ENCODE measurements at regions not wholly inside any gene's neighbourhood (a gene's known extent, or its start where the extent isn't known, plus 50 kb on each side); places are given as distances from the start of the nearest gene placed in this dataset.

GRCh38 chr14:98181241-98181640 lies 1090.8 kb downstream of the BCL11B start:
- no peaks in the 10 kb centered on the region for H3K4me1 ChIP-seq (ENCODE audit: control insufficient read depth, insufficient read depth, low read length)
- ChIA-PET CTCF (no interaction called here), POLR2A (no interaction called here)
- no peaks in the 10 kb centered on the region for H3K9me3 ChIP-seq (ENCODE audit: control insufficient read depth, insufficient read depth, low read depth, low read length)
- no peaks in the 10 kb centered on the region for H3K36me3 ChIP-seq (ENCODE audit: control insufficient read depth in 2 of 2, insufficient read depth in 1 of 2, low read length in 2 of 2)
- no peak overlapping the region for H3K27ac ChIP-seq (ENCODE audit: extremely low read depth, low read depth, low read length)
- H3K4me3 ChIP-seq (ENCODE audit: low read depth, low read length): no peak overlapping the region
- TF ChIP-seq ZNF549 (tag by site-specific recombination; IDR thresholded peaks at IDR 0.05) (no peak), ZNF394 (tag by site-specific recombination; IDR thresholded peaks at IDR 0.05; ENCODE audit: borderline replicate concordance) (no peak), ZNF24 (tag by site-specific recombination; IDR thresholded peaks at IDR 0.05) (no peak), ZNF555 (tag by site-specific recombination; conservative IDR thresholded peaks at IDR 0.05) (no peak), ZNF610 (tag by site-specific recombination; IDR thresholded peaks at IDR 0.05; ENCODE audit: borderline replicate concordance) (no peak), ZNF449 (tag by site-specific recombination; IDR thresholded peaks at IDR 0.05) (no peak)

DNA sequence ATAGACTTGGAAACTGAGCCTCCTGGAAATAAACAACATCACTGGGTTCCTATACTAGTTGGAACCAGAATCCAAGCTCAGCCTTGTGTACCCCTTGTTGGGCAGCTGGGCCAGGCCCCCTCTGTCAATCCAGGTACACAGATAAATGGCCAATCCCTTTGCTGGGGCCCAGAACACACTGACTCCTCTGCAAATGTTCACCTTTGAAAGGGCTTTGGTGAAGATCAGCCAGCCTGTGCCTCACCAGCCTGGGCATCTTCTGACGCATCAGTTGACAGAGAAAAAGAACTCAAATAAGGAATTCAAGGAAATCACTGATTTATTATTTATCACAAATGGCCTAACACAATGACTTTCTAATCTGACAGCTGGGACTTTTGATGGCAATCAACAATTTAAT lies 1090.2 kb downstream of the BCL11B start:
- Histone ChIP-seq H3K36me3 (ENCODE audit: control insufficient read depth in 2 of 2, insufficient read depth in 1 of 2, low read length in 2 of 2) (no peaks in the 10 kb centered on the region), H3K27ac (ENCODE audit: extremely low read depth, low read depth, low read length) (no peak overlapping the region), H3K9me3 (ENCODE audit: control insufficient read depth, insufficient read depth, low read depth, low read length) (no peaks in the 10 kb centered on the region), H3K4me3 (ENCODE audit: low read depth, low read length) (no peak overlapping the region), H3K4me1 (ENCODE audit: control insufficient read depth, insufficient read depth, low read length) (no peaks in the 10 kb centered on the region)
- POLR2A ChIA-PET: no interaction called here
- TF ChIP-seq, protein P1, sequence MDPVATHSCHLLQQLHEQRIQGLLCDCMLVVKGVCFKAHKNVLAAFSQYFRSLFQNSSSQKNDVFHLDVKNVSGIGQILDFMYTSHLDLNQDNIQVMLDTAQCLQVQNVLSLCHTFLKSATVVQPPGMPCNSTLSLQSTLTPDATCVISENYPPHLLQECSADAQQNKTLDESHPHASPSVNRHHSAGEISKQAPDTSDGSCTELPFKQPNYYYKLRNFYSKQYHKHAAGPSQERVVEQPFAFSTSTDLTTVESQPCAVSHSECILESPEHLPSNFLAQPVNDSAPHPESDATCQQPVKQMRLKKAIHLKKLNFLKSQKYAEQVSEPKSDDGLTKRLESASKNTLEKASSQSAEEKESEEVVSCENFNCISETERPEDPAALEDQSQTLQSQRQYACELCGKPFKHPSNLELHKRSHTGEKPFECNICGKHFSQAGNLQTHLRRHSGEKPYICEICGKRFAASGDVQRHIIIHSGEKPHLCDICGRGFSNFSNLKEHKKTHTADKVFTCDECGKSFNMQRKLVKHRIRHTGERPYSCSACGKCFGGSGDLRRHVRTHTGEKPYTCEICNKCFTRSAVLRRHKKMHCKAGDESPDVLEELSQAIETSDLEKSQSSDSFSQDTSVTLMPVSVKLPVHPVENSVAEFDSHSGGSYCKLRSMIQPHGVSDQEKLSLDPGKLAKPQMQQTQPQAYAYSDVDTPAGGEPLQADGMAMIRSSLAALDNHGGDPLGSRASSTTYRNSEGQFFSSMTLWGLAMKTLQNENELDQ (tag by site-specific recombination; IDR thresholded peaks at IDR 0.05; ENCODE audit: low read depth): no peak
- CTCF ChIA-PET: no interaction called here

GRCh38 chr14:98182393-98183055 lies 1089.5 kb downstream of the BCL11B start:
- H3K4me1 ChIP-seq (ENCODE audit: control insufficient read depth, insufficient read depth, low read length): no peaks in the 10 kb centered on the region
- no peak overlapping the region for H3K4me3 ChIP-seq (ENCODE audit: low read depth, low read length)
- no peaks in the 10 kb centered on the region for H3K36me3 ChIP-seq (ENCODE audit: control insufficient read depth in 2 of 2, insufficient read depth in 1 of 2, low read length in 2 of 2)
- CTCF ChIA-PET: no interaction called here
- TF ChIP-seq ZNF513 (tag by site-specific recombination; IDR thresholded peaks at IDR 0.05): no peak
- TF ChIP-seq ZNF654 (tag by site-specific recombination; IDR thresholded peaks at IDR 0.05; ENCODE audit: low read depth): no peak
- TF ChIP-seq ZNF473 (tag by site-specific recombination; IDR thresholded peaks at IDR 0.05): no peak
- TF ChIP-seq ZNF239 (tag by site-specific recombination; IDR thresholded peaks at IDR 0.05): no peak
- TF ChIP-seq ZNF610 (tag by site-specific recombination; IDR thresholded peaks at IDR 0.05; ENCODE audit: borderline replicate concordance): no peak
- no peaks in the 10 kb centered on the region for H3K9me3 ChIP-seq (ENCODE audit: control insufficient read depth, insufficient read depth, low read depth, low read length)
- no peak overlapping the region for H3K27ac ChIP-seq (ENCODE audit: extremely low read depth, low read depth, low read length)
- POLR2A ChIA-PET: no interaction called here

- Histone ChIP-seq H3K36me3 (ENCODE audit: control insufficient read depth in 2 of 2, insufficient read depth in 1 of 2, low read length in 2 of 2) (no peaks in the 10 kb centered on the region), H3K4me1 (ENCODE audit: control insufficient read depth, insufficient read depth, low read length) (no peaks in the 10 kb centered on the region), H3K27ac (ENCODE audit: extremely low read depth, low read depth, low read length) (no peak overlapping the region), H3K9me3 (ENCODE audit: control insufficient read depth, insufficient read depth, low read depth, low read length) (no peaks in the 10 kb centered on the region), H3K4me3 (ENCODE audit: low read depth, low read length) (no peak overlapping the region)
- TF ChIP-seq ZNF19 (tag by site-specific recombination; IDR thresholded peaks at IDR 0.05; ENCODE audit: low read depth): no peak
- TF ChIP-seq ZNF23 (tag by site-specific recombination; IDR thresholded peaks at IDR 0.05; ENCODE audit: borderline replicate concordance): no peak
- no peak for TF ChIP-seq KLF10 (tag by site-specific recombination; IDR thresholded peaks at IDR 0.05)
- no peak for TF ChIP-seq ZNF175 (tag by site-specific recombination; IDR thresholded peaks at IDR 0.05)
- TF ChIP-seq ZBTB17 (tag by site-specific recombination; IDR thresholded peaks at IDR 0.05): no peak
- no peak for TF ChIP-seq ZNF664 (tag by site-specific recombination; IDR thresholded peaks at IDR 0.05)
- TF ChIP-seq, protein P2, sequence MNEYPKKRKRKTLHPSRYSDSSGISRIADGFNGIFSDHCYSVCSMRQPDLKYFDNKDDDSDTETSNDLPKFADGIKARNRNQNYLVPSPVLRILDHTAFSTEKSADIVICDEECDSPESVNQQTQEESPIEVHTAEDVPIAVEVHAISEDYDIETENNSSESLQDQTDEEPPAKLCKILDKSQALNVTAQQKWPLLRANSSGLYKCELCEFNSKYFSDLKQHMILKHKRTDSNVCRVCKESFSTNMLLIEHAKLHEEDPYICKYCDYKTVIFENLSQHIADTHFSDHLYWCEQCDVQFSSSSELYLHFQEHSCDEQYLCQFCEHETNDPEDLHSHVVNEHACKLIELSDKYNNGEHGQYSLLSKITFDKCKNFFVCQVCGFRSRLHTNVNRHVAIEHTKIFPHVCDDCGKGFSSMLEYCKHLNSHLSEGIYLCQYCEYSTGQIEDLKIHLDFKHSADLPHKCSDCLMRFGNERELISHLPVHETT (tag by site-specific recombination; IDR thresholded peaks at IDR 0.05): no peak
- ChIA-PET CTCF (no interaction called here), POLR2A (no interaction called here)
Measured at GRCh38 chr14:98183556-98183955, 1088.4 kb downstream of the BCL11B start.
